ENCODE measurements at regions not wholly inside any gene's neighbourhood (a gene's known extent, or its start where the extent isn't known, plus 50 kb on each side); places are given as distances from the start of the nearest gene placed in this dataset.
"Not testable (repeated sequence)": the region's sequence is repeated elsewhere in the genome, so short reads cannot be mapped to it uniquely, and the experiment has no call there.

DNA sequence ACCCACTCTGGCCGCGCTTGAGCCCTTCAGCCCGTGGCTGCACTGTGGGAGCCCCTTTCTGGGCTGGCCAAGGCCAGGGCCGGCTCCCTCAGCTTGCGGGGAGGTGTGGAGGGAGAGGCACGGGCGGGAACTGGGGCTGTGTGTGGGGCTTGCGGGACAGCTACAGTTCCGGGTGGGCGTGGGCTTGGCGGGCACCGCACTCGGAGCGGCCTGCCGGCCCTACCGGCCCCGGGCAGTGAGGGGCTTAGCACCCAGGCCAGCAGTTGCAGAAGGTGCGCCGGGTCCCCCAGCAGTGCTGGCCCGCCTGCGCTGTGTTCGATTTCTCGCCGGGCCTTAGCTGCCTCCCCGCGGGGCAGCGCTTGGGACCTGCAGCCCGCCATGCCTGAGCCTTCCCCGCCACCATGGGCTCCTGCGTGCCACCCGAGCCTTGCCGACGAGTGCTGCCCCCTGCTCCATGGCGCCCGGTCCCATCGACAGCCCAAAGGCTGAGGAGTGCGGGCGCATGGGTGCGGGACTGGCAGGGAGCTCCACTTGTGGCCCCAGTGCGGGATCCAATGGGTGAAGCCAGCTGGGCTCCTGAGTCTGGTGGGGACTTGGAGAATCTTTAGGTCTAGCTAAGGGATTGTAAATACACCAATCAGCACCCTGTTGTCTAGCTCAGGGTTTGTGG lies 173.7 kb upstream of the FIGN start:
- intact Hi-C loops (cut with DNase I; ENCODE audit: low total_unique reads) = no loop called here
- Histone ChIP-seq H3K9me3 (peaks cover 0 to 11% of the 10 kb centered on the region in 2 donors), H3K36me3 (no peaks in the 10 kb centered on the region), H3K27me3 (no peaks in the 10 kb centered on the region), H3K27ac (no peak overlapping the region), H3K4me1 (no peaks in the 10 kb centered on the region), H3K4me3 (no peak overlapping the region)
- no peak for DNase-seq (ENCODE audit: low spot score in 2 of 2)
- TF ChIP-seq POLR2AphosphoS5 (IDR thresholded peaks at IDR 0.05) = no peak
- no peak for TF ChIP-seq CTCF (IDR thresholded peaks at IDR 0.05)
- no peak for TF ChIP-seq POLR2A (IDR thresholded peaks at IDR 0.05)

DNA sequence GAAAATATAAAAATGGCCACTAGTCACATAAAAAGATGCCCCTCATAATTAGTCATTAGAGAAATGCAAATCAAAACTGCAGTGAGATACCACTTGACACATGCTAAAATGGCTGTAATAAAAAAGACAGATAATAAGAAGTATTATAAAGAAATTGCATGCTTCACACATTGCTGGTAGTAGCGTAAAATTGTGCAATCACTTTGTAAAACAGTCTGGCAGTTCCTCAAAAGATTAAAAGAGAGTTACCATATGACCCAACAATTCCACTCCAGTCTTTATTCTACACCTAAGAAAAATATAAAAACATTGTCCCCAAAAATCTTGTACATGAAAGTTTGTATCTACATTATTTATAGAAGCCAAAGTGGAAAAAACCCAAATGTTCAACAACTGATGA lies 170.6 kb upstream of the FIGN start:
- intact Hi-C loops (cut with DNase I; ENCODE audit: low total_unique reads) = no loop called here
- H3K36me3 ChIP-seq = no peaks in the 10 kb centered on the region
- peaks cover 0 to 7% of the 10 kb centered on the region in 2 donors for H3K9me3 ChIP-seq
- no peak for TF ChIP-seq CTCF (IDR thresholded peaks at IDR 0.05)
- TF ChIP-seq POLR2A (IDR thresholded peaks at IDR 0.05) = no peak
- no peak for TF ChIP-seq POLR2AphosphoS5 (IDR thresholded peaks at IDR 0.05)
- no peaks in the 10 kb centered on the region for H3K27me3 ChIP-seq
- no peak overlapping the region for H3K27ac ChIP-seq
- DNase-seq (ENCODE audit: low spot score in 2 of 2) = no peak
- no peaks in the 10 kb centered on the region for H3K4me1 ChIP-seq
- H3K4me3 ChIP-seq = no peak overlapping the region

DNA sequence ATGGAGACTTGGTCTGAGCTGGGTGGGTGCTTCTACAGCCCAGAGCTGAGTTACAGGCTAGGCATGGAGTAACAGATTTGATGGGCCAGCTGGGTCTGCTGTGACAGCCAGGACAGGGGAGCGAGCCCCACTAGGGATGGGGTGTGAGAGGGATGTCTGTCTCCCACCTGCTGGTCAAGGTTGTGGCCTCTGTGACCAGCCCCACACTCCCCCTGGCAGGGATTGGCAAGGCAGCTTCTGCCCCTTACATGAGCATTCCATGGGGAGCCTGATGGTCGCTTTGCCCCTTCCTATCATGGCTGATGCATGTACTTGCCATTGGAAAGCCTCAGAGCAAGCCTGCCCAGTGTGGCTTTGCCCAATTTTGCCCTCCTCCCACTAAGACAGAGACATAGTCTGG lies 162.0 kb upstream of the FIGN start:
- DNase-seq (ENCODE audit: low spot score in 2 of 2) = no peak
- no peaks in the 10 kb centered on the region for H3K4me1 ChIP-seq
- intact Hi-C loops (cut with DNase I; ENCODE audit: low total_unique reads) = no loop called here

DNA sequence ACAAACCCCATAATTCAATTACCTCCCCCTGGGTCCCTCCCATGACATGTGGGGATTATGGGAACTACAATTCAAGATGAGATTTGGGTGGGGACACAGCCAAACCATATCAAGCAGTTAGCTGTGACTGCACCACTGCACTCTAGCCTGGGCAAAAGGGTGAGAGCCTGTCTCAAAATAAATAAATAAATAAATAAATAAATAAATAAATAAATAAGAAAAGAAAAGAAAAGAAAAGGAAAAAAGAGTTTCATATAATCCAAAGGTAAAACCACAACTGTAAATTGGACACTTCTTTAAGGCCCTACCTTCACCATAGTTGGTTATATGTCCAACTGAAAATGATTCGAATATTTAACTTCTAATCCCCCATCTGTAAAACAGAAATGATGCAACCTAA lies 157.6 kb upstream of the FIGN start:
- DNase-seq (ENCODE audit: low spot score in 2 of 2); H3K27ac ChIP-seq; H3K36me3 ChIP-seq; H3K27me3 ChIP-seq; H3K4me3 ChIP-seq; intact Hi-C loops (cut with DNase I; ENCODE audit: low total_unique reads); H3K9me3 ChIP-seq; H3K4me1 ChIP-seq: not testable (repeated sequence)

More for the DNA sequence above, 162.0 kb upstream of the FIGN start:
- Histone ChIP-seq H3K4me3 (no peak overlapping the region), H3K36me3 (no peaks in the 10 kb centered on the region), H3K9me3 (peaks cover 4 to 5% of the 10 kb centered on the region in 2 donors), H3K27me3 (no peaks in the 10 kb centered on the region), H3K27ac (no peak overlapping the region)
- TF ChIP-seq POLR2AphosphoS5 (IDR thresholded peaks at IDR 0.05) (no peak), CTCF (IDR thresholded peaks at IDR 0.05) (no peak), POLR2A (IDR thresholded peaks at IDR 0.05) (no peak)

GRCh38 chr2:163888591-163888990 lies 152.8 kb upstream of the FIGN start:
- no peak for DNase-seq (ENCODE audit: low spot score in 2 of 2)
- Histone ChIP-seq H3K9me3 (no peaks in the 10 kb centered on the region), H3K27ac (no peak overlapping the region), H3K27me3 (no peaks in the 10 kb centered on the region), H3K4me3 (no peak overlapping the region), H3K36me3 (no peaks in the 10 kb centered on the region), H3K4me1 (no peaks in the 10 kb centered on the region)
- intact Hi-C loops (cut with DNase I; ENCODE audit: low total_unique reads) = no loop called here
- no peak for TF ChIP-seq POLR2A (IDR thresholded peaks at IDR 0.05)
- TF ChIP-seq POLR2AphosphoS5 (IDR thresholded peaks at IDR 0.05) = no peak
- no peak for TF ChIP-seq CTCF (IDR thresholded peaks at IDR 0.05)

DNA sequence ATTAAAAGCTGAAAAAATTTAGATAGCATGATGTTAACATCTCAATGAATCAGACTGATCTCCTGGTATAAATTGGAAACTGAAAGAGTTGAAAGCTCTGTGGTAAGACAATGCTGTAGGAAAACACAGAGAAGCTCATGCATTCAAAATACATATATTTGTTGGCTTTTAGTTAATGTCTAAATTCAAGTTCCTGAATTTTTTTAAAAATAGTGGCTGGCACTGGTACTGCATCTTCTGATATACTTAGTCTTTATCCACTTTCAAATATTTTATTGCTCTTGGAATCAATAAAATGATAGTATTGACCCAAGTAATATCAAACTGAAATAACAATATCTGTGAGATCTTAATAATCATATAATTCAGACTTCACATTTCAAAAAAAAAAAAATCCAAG lies 151.4 kb upstream of the FIGN start:
- H3K4me3 ChIP-seq = no peak overlapping the region
- no peak overlapping the region for H3K27ac ChIP-seq
- intact Hi-C loops (cut with DNase I; ENCODE audit: low total_unique reads) = no loop called here
- H3K4me1 ChIP-seq = no peaks in the 10 kb centered on the region
- TF ChIP-seq CTCF (IDR thresholded peaks at IDR 0.05) (peak in 1 of 3 donors; percentile 17), POLR2AphosphoS5 (IDR thresholded peaks at IDR 0.05) (no peak)
- H3K9me3 ChIP-seq = no peaks in the 10 kb centered on the region
- no peaks in the 10 kb centered on the region for H3K36me3 ChIP-seq
- H3K27me3 ChIP-seq = no peaks in the 10 kb centered on the region
- DNase-seq (ENCODE audit: low spot score in 2 of 2) = no peak
